Activated T-cell treated with anti-CD3 and anti-CD28 coated beads, Interleukin-2, amount 50 U/mL, for 1 hour (primary cell): ENCODE measurements at regions not wholly inside any gene's neighbourhood (a gene's known extent, or its start where the extent isn't known, plus 50 kb on each side); places are given as distances from the start of the nearest gene placed in this dataset.
"Not testable (repeated sequence)": the region's sequence is repeated elsewhere in the genome, so short reads cannot be mapped to it uniquely, and the experiment has no call there.

Experiments
- DNase-seq: peaks from one replicate; pipeline ENCODE4 v3.0.0-alpha.2; 2020

DNA sequence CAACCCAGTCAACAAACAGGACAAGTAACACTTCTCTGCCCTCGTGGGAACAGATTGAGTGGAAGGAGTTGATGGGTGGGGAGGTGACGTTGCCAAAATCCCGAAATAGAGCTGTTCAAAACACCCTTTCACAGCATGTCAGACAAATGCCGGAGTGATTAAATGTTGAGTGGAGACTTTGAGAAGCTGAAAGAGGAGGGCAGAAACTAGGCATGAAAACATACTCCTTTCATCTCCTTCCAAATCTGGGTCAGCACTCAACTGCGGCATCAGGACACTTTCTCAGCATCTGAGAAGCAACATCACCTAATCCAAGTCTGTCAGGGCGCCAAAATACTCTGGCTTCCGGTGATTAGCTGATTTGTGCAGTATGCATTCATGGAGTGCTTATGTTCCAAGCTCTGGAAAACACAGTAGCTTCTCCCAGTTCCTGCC lies 51.5 kb upstream of the MRI1 start:
- no peak for DNase-seq

DNA sequence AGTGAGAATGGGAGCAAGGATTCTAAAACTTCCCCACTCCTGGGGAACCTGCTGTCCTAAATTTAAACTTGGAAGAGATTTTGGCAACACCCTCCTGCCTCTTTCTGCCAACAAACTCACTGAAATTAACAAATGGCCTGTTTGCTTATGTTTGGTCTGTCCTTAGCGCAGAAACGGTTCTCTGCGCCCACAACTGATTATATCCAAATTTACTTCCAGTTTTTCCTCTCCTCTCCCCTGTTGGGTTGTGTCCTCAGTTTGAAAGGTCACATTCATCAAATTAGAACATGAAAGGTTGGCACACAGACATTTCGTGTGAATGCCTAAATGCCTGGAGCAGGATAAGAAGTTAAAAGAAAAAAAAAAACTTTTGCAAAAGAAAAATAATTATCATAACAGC lies 56.4 kb upstream of the MRI1 start:
- DNase-seq = no peak

- no peak for DNase-seq
These were observed 58.3 kb upstream of the MRI1 start for GRCh38 chr19:13705928-13706447.

DNA sequence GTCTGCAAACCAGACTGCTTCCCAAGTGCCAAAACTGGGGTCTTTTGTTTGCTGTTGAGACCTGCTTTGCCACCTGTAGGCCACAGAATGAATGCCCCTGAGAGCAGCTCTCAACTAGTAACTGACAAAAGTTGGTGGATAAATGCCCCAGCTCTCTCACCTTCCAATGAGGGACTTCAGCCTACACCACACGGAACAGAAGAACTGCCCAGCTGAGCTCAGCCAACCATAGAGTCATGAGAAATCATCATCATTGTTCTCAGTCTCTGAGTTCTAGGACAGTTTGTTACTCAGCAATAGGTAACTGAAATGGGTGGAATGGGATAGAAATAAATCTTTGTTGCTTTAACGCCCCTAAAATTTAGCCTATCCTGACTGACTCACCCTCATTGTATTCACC lies 59.1 kb upstream of the MRI1 start:
- DNase-seq = no peak

DNA sequence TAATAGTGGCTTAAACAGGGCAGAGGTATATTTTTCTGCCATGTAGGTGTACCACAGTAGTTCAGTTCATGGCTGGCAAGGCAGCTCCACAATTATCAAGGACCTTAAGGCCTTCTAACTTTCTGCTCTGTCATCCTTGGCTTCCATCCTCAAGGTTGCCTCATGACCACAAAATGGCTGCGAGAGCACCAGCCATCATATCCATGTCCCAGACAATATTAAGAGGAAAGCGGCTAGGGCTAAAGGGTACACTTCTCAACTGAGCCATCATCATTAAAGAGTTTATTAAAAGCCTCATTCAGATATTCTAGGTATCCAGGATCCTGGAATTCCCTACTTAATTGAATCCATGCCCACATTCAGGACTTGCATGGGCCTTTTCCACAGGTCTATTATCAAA lies 62.7 kb upstream of the MRI1 start:
- no peak for DNase-seq

DNA sequence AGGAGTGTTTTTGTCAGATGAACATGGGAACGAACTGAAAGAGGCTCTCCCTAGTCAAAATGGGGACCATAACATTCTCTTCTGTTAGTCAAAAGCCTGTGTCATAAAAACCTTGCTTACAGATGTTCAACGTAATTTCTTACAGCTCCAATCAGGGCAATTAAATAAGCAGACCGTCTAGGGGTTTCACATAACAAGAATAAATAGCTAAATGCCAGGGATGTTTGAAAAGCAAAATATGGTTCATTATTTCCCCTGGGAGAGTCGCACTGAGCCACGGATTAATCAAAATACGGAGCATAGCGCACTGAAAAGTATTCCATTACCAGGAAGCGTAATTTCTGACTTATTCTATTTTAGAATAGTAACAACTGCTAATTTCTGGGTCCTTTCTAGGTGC lies 63.7 kb upstream of the MRI1 start:
- no peak for DNase-seq

GRCh38 chr19:13699786-13700185 lies 64.5 kb upstream of the MRI1 start:
- no peak for DNase-seq

DNA sequence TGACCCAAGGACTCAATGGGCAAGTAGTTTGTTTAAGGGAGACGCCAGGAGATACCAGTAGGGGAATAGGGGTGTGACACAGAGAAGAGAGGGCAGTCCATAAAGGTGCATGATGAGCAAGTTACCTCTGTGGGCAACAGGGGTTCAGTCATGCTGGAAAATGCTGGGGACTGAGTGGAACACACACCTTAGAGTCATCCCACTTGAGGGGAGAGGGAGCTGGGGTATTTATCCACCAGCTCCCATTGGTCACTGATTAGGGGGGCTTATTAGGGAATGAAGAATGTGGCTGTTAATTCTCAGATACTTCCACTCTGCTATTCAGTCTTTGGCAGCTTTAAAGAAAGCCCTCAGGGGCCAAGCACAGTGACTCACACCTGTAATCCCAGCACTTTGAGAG lies 67.5 kb upstream of the MRI1 start:
- no peak for DNase-seq

- DNase-seq = no peak
These were observed 70.4 kb upstream of the MRI1 start for GRCh38 chr19:13693889-13694288.

GRCh38 chr19:13691569-13692435 lies 72.5 kb upstream of the MRI1 start:
- DNase-seq = no peak

DNA sequence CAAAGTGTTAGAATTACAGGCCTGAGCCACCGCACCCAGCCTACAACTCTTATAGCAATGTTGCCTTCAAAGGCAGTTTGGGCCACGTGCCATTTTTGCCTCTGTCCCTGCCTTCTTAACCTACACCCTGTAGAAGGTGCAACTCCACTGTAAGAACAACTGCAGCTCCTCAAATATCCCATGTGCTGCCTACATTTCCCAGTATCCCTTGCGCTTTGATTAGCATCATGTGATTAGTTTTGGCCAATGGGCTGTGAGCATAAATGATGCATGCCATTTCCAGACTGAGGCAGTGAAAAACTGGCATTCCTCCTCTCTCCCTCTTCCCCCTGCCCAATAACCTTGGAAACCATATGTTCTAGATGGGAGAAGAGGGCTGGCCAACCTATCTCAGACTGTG lies 75.2 kb upstream of the MRI1 start:
- no peak for DNase-seq

DNA sequence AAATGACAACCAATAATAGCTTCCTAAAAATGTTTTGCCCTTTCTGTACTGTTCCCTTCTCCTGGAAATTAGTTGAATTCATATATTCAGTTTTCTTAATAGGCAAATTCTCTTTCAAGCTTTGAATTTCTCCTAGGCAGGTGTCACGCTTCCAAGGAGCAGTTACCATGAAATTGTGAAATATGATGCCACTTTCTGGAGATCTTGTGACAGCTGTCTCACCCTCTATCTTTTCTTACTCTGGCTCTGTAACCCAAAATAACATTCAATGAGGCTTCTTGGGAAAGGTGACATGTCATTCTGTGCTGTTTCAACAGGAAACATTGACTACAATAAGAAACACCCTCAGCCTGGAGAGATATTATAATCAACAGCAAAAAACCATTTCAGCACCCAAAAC lies 80.3 kb upstream of the MRI1 start:
- no peak for DNase-seq

DNA sequence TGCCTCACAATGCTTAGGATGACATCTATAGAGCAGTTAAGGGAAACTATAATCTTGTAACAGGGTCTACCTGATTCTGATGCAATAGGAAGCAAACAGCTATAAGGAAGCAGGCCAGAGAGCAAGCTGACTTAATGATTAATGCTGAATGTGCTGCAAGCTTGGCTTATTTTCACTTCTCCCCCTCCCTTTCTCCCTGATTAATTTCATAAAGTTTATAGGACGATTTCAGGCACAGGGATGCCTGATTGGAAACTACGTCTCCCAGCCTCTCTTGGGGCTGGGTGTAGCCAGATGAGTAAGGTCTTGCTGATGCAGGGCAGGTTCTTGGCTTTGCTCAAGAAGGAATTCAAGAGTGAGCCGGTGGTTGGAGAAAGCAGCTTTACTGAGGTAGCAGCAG lies 82.8 kb upstream of the MRI1 start:
- no peak for DNase-seq

DNA sequence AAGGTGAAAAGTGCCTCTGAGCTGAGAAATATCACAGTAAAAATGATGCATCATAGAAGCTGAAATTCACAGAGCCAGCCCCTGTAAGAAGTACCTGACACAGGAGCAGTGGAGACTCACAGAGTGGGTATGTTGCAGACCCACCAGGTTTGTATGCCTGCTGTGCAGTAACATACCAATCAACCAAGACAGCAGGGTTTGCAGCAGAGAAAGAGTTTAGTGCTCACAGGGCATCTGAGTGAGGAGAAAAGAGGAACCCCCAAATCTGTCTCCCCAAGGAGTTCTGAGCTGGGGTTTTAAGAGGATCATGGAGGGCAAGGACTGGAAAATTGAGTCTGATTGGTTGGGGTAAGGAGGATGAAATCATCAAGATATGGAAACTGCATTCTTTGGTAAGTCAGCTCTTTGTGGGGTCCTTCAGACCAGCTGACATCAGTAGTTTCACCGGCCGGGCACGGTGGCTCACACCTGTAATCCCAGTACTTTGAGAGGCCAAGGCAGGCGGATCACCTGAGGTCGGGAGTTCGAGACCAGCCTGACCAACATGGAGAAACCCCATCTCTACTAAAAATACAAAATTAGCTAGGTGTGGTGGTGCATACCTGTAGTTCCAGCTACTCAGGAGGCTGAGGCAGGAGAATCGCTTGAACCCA lies 83.5 kb upstream of the MRI1 start:
- not testable (repeated sequence) for DNase-seq

DNA sequence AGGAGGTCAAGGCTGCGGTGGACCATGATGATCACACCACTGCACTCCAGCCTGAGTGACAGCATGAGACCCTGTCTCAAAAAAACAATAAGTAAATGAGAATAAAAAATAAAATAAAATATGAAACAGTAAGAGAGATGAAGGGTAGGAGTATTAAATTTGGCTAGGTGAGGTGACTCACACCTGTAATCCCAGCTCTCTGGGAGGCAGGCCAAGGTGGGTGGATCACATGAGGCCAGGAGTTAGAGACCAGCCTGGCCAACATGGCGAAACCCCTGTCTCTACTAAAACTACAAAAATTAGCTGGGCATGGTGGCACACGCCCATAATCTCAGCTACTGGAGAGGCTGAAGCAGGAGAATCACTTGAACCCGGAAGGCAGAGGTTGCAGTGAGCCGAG lies 87.4 kb upstream of the MRI1 start:
- not testable (repeated sequence) for DNase-seq

DNA sequence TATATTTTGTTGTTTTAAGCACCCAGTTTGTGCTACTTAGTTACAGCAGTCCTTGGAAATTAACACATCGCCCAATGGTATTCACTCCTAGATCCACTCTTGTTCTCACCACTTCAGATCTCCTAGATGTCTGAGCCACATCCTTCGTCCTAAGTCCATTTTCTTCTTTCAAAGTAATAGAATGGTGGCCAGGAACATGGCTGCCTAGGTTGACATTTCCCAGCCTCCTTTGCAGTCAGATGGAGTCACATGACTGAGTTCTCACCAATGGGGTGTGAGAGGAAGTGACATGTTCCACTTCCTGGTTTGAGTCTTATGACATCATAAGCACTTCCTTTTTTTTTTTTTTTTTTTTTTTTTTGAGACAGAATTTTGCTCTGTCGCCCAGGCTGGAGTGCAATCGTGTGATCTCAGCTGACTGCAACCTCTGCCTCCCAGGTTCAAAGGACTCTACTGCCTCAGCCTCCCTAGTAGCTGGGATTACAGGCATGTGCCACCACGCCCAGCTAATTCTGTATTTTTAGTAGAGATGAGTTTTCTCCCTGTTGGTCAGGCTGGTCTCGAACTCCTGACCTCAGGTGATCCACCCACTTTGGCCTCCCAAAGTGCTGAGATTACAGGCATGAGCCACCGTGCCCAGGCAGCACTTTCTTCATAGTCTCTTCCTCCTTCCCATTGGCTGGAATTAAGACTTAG lies 91.7 kb upstream of the MRI1 start:
- DNase-seq = not testable (repeated sequence)

- DNase-seq = no peak
These were observed 93.5 kb upstream of the MRI1 start for GRCh38 chr19:13670846-13671245.

DNA sequence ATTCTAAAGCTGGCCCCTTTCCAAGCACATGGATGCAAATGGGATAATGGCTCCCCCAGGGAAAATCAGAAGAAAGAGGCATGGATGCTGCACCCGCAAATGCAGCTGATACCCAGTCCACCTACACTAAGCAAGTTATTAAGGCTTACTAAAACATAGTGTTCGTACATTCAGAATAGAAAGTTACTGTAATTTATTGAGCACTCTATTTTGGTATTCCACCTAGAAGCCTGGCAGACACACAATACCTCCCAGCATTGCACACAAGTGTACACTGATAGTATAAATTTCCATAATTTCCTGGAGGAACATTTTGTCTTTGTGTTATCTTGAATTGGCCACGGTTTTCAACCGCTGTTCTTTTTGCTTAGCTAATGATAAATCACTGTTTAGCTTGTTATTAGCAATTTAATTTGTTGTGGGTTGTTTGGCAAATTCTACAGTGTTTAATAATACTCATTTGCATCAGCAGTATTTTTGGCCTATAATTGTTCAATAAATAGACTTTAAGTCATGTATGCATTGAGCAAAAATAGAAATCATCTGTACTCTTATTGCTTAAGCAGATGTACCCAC lies 94.5 kb upstream of the MRI1 start:
- DNase-seq = no peak

- DNase-seq = no peak
These were observed 95.4 kb upstream of the MRI1 start for GRCh38 chr19:13668964-13669363.

GRCh38 chr19:13666165-13666564 lies 98.2 kb upstream of the MRI1 start:
- DNase-seq = no peak

DNA sequence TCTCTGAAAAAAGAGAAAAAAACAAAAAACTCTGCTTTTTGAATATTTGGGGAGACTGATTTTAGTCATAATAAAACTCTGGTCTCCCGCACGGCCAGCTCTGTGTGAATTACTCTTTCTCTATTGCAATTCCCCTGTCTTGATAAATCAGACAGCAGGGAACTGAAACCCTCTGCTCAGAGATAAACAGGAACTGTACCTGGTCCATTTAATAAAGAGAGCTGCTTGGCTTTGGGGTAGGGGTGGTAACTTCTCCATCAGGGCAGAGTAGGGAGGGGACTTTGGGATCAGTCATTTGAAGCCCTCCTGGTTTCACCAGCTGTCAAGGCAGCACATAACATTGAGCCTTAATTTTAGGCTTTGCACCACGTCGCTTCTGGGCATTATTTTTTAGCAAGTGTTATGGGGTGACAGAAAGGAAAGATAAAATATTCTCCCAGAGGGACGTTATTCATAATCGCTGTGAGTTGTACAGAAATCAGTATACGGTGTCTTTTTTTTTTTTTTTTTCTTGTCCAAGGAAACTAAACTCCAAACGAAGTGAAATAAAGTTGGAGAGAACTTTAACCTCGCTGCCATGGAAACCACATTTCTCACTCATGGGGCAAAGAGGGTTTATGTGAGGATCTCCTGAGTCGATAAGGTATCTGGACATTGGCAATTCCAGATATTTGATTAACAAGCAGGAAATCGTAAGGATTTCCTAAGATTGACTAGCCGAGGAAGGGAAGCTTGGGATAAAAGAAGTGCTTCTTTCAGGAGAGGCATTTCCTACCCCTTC lies 99.0 kb upstream of the MRI1 start:
- no peak for DNase-seq

- DNase-seq = no peak
These were observed 111.3 kb upstream of the MRI1 start for GRCh38 chr19:13652810-13653590.
